ENCODE measurements at regions not wholly inside any gene's neighbourhood (a gene's known extent, or its start where the extent isn't known, plus 50 kb on each side); places are given as distances from the start of the nearest gene placed in this dataset.

DNA sequence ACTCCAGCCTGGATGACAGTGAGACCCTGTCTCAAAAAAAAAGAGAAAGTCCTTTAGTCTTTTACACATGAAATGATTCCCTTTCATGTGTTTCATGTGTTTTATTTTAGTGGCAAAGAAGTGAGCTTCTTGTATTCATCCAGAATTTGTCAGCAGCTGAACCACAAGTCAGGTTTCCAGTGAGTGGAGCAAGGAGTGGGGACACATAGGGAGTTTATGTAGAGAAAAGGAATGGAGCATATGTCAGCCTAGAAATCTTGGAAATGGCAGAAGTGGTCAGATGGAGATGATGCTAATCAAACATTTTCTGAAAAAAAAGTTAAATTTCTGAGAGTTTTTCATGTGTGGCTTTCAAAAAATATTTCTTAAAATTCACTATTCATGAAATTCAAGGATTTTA lies 383.0 kb upstream of the GATB start:
- H3K27ac ChIP-seq: no peak overlapping the region
- TF ChIP-seq, protein P1, sequence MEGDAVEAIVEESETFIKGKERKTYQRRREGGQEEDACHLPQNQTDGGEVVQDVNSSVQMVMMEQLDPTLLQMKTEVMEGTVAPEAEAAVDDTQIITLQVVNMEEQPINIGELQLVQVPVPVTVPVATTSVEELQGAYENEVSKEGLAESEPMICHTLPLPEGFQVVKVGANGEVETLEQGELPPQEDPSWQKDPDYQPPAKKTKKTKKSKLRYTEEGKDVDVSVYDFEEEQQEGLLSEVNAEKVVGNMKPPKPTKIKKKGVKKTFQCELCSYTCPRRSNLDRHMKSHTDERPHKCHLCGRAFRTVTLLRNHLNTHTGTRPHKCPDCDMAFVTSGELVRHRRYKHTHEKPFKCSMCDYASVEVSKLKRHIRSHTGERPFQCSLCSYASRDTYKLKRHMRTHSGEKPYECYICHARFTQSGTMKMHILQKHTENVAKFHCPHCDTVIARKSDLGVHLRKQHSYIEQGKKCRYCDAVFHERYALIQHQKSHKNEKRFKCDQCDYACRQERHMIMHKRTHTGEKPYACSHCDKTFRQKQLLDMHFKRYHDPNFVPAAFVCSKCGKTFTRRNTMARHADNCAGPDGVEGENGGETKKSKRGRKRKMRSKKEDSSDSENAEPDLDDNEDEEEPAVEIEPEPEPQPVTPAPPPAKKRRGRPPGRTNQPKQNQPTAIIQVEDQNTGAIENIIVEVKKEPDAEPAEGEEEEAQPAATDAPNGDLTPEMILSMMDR (IDR thresholded peaks at IDR 0.05): no peak
- TF ChIP-seq ZFX (IDR thresholded peaks at IDR 0.05; ENCODE audit: borderline replicate concordance): no peak

- H3K27ac ChIP-seq: no peak overlapping the region
- TF ChIP-seq, protein P1 (IDR thresholded peaks at IDR 0.05): no peak
- no peak for TF ChIP-seq ZFX (IDR thresholded peaks at IDR 0.05; ENCODE audit: borderline replicate concordance)
Measured at GRCh38 chr4:152138451-152138850, 377.6 kb upstream of the GATB start.

GRCh38 chr4:152132776-152133175 lies 372.0 kb upstream of the GATB start:
- no peak overlapping the region for H3K27ac ChIP-seq
- TF ChIP-seq, protein P1 (IDR thresholded peaks at IDR 0.05): no peak
- TF ChIP-seq ZFX (IDR thresholded peaks at IDR 0.05; ENCODE audit: borderline replicate concordance): no peak

- H3K27ac ChIP-seq: no peak overlapping the region
- no peak for TF ChIP-seq ZFX (IDR thresholded peaks at IDR 0.05; ENCODE audit: borderline replicate concordance)
- TF ChIP-seq, protein P1 (IDR thresholded peaks at IDR 0.05): no peak
Measured at GRCh38 chr4:152128356-152128755, 367.5 kb upstream of the GATB start.

DNA sequence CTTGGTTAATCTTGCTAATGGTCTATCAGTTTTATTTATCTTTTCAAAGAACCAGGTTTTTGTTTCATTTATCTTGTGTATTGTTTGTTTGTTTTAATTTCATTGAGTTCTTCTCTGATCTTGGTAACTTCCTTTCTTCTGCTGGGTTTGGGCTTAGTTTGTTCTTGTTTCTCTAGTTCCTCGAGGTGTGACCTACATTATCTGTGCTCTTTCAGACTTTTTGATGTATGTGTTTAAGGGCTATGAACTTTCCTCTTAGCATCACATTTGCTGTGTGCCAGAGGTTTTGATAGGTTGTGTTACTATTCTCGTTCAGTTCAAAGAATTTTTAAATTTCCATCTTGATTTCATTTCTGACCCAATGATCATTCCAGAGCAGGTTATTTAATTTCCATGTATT lies 365.4 kb upstream of the GATB start:
- H3K27ac ChIP-seq: no peak overlapping the region
- TF ChIP-seq ZFX (IDR thresholded peaks at IDR 0.05; ENCODE audit: borderline replicate concordance): no peak
- TF ChIP-seq, protein P1 (IDR thresholded peaks at IDR 0.05): no peak

DNA sequence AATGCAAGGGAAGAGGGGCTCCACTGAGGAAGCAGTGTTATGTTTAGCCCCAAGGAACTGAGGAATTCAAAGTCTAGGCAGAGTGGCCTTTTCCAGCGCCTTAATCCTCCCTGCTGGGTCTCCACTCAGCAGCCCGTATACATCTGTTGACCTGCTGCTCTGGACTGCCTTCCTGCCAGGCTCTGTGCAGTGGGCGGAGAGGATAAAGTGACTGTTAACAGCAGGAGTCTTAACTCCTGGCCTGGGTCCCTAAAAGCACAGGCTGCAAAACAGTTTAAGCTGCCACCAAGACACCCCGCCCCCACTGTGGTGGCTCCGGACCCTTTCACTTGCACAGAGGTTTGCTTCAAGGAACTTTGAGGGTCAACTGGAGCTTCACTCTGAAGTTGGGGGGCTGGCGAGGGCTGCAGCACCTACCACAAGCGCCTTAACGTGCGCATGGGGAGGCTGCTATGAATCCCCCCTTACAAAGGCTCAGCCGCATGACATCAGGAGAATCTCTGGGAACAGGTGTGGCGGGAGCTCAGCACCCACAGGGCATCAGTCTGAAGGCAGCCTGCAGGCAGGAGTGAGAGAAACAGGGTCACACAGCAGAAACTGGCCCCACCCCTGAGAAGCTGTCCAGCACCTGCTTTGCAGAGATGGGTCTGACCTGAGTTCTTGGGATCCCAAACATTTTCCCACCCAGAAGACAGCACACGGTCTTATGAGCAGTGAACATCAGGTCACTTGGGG lies 358.2 kb upstream of the GATB start:
- H3K27ac ChIP-seq: no peak overlapping the region
- TF ChIP-seq ZFX (IDR thresholded peaks at IDR 0.05; ENCODE audit: borderline replicate concordance): no peak
- TF ChIP-seq, protein P1 (IDR thresholded peaks at IDR 0.05): no peak

GRCh38 chr4:152117933-152118507 lies 357.2 kb upstream of the GATB start:
- TF ChIP-seq, protein P1 (IDR thresholded peaks at IDR 0.05): no peak
- TF ChIP-seq ZFX (IDR thresholded peaks at IDR 0.05; ENCODE audit: borderline replicate concordance): no peak
- no peak overlapping the region for H3K27ac ChIP-seq

All from 22Rv1 (cell line).